LNCaP clone FGC (cell line): ENCODE measurements at regions not wholly inside any gene's neighbourhood (a gene's known extent, or its start where the extent isn't known, plus 50 kb on each side); places are given as distances from the start of the nearest gene placed in this dataset.

ENCODE experiments used
- DNase-seq: peaks from one replicate; pipeline ENCODE4 v3.0.0-alpha.2; 2011; ENCODE audit warnings: low read depth
- H3K4me3 ChIP-seq: 2 replicates; pipeline ENCODE4 v1.5.1; 2011; ENCODE audit warnings: mild to moderate bottlenecking, low read depth, low read length, control low read depth
- CTCF ChIP-seq: IDR thresholded peaks from 2 replicates; pipeline ENCODE4 v1.5.1; 2012; ENCODE audit warnings: mild to moderate bottlenecking; ENCODE audit not compliant: control insufficient read depth, insufficient read depth; ENCODE audit errors: extremely low read depth

- TF ChIP-seq CTCF, result no peak
- DNase-seq, result no peak
- H3K4me3 ChIP-seq, result no peak overlapping the region
Observed at GRCh38 chr20:18992418-18992817, 178.8 kb downstream of the SCP2D1 start.

DNA sequence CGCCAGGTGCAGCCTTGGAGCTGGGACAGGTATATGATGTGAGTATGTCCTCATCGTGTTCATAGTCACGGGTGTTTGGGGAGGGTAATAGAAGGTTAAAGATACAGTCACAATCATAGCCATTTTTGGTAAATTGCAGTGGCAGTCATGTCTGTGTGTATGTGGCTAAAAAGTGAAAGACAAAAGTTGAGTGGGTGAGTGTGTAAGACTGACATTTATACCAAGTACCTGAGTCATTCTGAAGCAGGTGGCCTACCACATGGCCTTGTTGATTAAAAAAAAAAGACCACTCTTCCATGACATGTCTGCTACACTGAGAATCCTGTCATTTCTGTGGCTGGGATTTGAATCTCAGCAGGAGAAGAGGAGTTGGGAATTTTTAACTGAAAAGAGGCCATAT is 181.9 kb downstream of the SCP2D1 start:
- DNase-seq, result no peak
- TF ChIP-seq CTCF, result no peak
- no peak overlapping the region for H3K4me3 ChIP-seq

DNA sequence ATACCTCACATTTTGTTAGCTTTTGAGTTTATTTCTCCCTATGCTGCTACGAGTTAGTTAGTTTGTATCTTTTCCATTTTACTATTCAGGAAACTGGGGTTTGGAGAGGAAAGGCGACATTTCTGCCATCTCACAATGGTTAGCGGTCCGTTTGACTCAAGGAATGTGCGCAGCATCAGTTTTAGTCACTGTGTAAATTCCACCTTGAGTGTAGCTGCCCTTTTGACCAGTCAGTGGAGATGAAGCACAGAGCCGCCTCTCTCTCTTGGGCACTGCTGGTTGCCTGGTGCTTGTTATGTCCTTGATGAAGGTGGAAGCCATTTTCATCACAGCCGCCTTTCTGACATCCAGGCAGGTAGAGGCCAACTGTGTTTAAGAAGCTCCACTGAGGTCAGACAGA is 185.5 kb downstream of the SCP2D1 start:
- H3K4me3 ChIP-seq, result no peak overlapping the region
- TF ChIP-seq CTCF, result no peak
- DNase-seq, result no peak

DNA sequence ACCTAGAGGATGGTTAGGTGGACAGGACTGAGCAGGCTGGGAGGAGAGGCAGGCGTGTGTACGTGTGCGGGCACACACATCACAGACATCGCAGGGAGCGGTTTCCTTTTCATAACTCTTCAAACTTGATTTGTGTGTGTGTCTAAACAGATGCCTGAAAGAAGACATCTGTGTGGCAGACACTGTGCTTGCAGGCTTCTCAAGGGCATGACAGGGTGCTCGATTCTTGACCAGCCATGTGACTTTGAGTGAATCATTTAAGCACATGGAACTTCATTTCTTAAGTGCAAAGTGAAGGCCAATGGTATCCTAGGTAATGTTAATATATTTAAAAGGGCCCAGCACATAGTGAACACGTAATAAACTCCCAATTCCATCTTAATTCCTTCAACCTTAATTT is 186.5 kb downstream of the SCP2D1 start:
- no peak for TF ChIP-seq CTCF
- DNase-seq, result no peak
- H3K4me3 ChIP-seq, result no peak overlapping the region

- H3K4me3 ChIP-seq, result no peak overlapping the region
- no peak for TF ChIP-seq CTCF
- DNase-seq, result no peak
Observed at GRCh38 chr20:19001177-19001576, 187.6 kb downstream of the SCP2D1 start.

DNA sequence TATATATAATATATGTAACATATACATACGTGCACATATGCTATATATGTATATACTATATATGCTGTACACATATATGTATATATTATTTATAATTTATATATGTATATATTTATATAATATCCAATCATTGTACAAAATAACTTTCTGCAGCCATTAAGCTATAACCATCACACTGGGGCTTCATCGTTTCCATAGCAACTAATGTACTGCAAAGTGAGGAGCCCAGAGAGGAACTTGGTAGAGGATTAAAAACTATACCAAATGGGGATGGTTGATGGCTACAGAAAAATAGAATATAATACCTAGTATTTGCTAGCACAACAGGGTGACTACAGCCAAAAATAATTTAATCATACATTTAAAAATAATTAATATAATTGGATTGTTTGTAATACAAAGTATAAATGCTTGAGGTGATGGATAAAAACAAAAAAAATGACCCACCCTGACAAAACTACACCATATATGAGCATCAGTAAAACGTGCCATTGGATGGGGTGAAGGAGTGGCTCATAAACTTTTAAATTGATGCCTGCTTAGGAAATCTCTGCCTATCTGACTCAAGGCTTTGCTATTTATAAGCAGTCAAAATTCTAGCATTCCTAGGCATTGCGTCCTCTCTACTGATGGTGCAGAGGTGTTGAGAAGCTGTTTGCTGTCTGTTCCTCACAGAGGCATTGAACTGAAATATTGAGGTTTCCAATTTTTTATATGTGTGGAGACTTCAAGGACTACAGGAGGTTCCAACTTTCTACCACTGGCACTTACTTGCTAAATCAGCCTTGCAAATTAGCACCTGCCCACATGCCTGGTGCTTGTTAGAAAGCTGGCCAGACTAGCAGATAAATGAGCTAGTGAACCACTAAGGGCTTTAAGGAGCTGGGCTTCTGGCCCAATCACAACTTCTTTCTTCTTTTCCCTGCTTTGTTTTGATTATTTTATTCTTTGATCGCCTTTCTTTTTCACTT is 190.1 kb downstream of the SCP2D1 start:
- DNase-seq, result no peak
- no peak overlapping the region for H3K4me3 ChIP-seq
- no peak for TF ChIP-seq CTCF

GRCh38 chr20:19004975-19005374 is 191.4 kb downstream of the SCP2D1 start:
- no peak for DNase-seq
- H3K4me3 ChIP-seq, result no peak overlapping the region
- TF ChIP-seq CTCF, result no peak
